Calu3 (cell line): ENCODE measurements at regions not wholly inside any gene's neighbourhood (a gene's known extent, or its start where the extent isn't known, plus 50 kb on each side); places are given as distances from the start of the nearest gene placed in this dataset.

Source experiments
- BruUV-seq: library from RNA; stranded (reverse); fragments of 400-500 nt; replicated peaks from 2 replicates; lab custom pipeline; 2021; lab: Mats Ljungman, UMichigan
- CTCF ChIA-PET: fragments of 300-600 bp; sonication (Branson Sonifier 250); formaldehyde crosslinking; loops from one replicate; lab custom pipeline; 2022; ENCODE audit warnings: antibody characterized with exemption; lab: Charles Lee
- DNase-seq: peaks from one replicate; pipeline ENCODE4 v3.0.0; 2022
- H3K27ac Mint-ChIP-seq: one replicate; pipeline ENCODE4 v1.8.0; 2022; ENCODE audit warnings: mixed read lengths; ENCODE audit not compliant: unreplicated experiment
- H3K27me3 Mint-ChIP-seq: one replicate; pipeline ENCODE4 v1.8.0; 2022; ENCODE audit warnings: mixed read lengths; ENCODE audit not compliant: unreplicated experiment
- H3K36me3 Mint-ChIP-seq: one replicate; pipeline ENCODE4 v1.8.0; 2022; ENCODE audit warnings: mild to moderate bottlenecking, moderate library complexity, mixed read lengths; ENCODE audit not compliant: insufficient read depth, unreplicated experiment
- H3K4me1 Mint-ChIP-seq: one replicate; pipeline ENCODE4 v1.8.0; 2022; ENCODE audit warnings: mild to moderate bottlenecking, low read depth, mixed read lengths; ENCODE audit not compliant: unreplicated experiment
- H3K4me3 Mint-ChIP-seq: one replicate; pipeline ENCODE4 v1.8.0; 2022; ENCODE audit warnings: mild to moderate bottlenecking, low read depth, moderate library complexity, mixed read lengths; ENCODE audit not compliant: unreplicated experiment
- H3K9me3 Mint-ChIP-seq: one replicate; pipeline ENCODE4 v1.8.0; 2022; ENCODE audit warnings: low read depth, mixed read lengths; ENCODE audit not compliant: unreplicated experiment
- CTCF ChIP-seq: fragments of 200-600 bp; IDR thresholded peaks from one replicate; pipeline ENCODE4 v1.8.0; 2022; ENCODE audit warnings: antibody characterized with exemption; ENCODE audit not compliant: unreplicated experiment
- intact Hi-C: fragments of 100-400 bp; cut with micrococcal nuclease; formaldehyde crosslinking; loops from one replicate; pipeline ENCODE4 v1.10.0; 2022; ENCODE audit not compliant: unreplicated experiment

GRCh38 chr11:15579287-15580001, 464.7 kb downstream of the INSC start:
- H3K9me3 Mint-ChIP-seq: no peaks in the 10 kb centered on the region
- TF ChIP-seq CTCF: no peak
- H3K4me3 Mint-ChIP-seq: no peak overlapping the region
- DNase-seq: no peak
- no peaks in the 10 kb centered on the region for H3K36me3 Mint-ChIP-seq
- CTCF ChIA-PET: interaction anchor here (0.6 kb wide), 1 partner anchor 160 kb away, joined by 3 read pairs; no protein-coding TSS in a partner anchor
- no TSS peak for BruUV-seq
- no peaks in the 10 kb centered on the region for H3K4me1 Mint-ChIP-seq
- H3K27ac Mint-ChIP-seq: no peak overlapping the region
- peaks cover 23% of the 10 kb centered on the region for H3K27me3 Mint-ChIP-seq
- intact Hi-C loops: no loop called here

GRCh38 chr11:15580056-15580774, 465.5 kb downstream of the INSC start:
- BruUV-seq: no TSS peak
- no peak overlapping the region for H3K4me3 Mint-ChIP-seq
- H3K27me3 Mint-ChIP-seq: peaks cover 15% of the 10 kb centered on the region
- TF ChIP-seq CTCF: no peak
- no peaks in the 10 kb centered on the region for H3K9me3 Mint-ChIP-seq
- intact Hi-C loops: no loop called here
- H3K36me3 Mint-ChIP-seq: no peaks in the 10 kb centered on the region
- no peak overlapping the region for H3K27ac Mint-ChIP-seq
- no peak for DNase-seq
- CTCF ChIA-PET: interaction anchor here (0.6 kb wide), 1 partner anchor 161 kb away, joined by 3 read pairs; no protein-coding TSS in a partner anchor
- no peaks in the 10 kb centered on the region for H3K4me1 Mint-ChIP-seq

GRCh38 chr11:15580775-15581095, 466.0 kb downstream of the INSC start:
- CTCF ChIA-PET: no interaction called here
- no peak for TF ChIP-seq CTCF
- intact Hi-C loops: no loop called here
- DNase-seq: no peak
- H3K9me3 Mint-ChIP-seq: no peaks in the 10 kb centered on the region
- H3K27me3 Mint-ChIP-seq: peaks cover 12% of the 10 kb centered on the region
- H3K36me3 Mint-ChIP-seq: no peaks in the 10 kb centered on the region
- H3K4me3 Mint-ChIP-seq: no peak overlapping the region
- no peak overlapping the region for H3K27ac Mint-ChIP-seq
- no peaks in the 10 kb centered on the region for H3K4me1 Mint-ChIP-seq
- no TSS peak for BruUV-seq

GRCh38 chr11:15584158-15584557, 469.4 kb downstream of the INSC start:
- CTCF ChIA-PET: no interaction called here
- no peak for TF ChIP-seq CTCF
- Mint-ChIP-seq H3K9me3 (no peaks in the 10 kb centered on the region), H3K36me3 (no peaks in the 10 kb centered on the region), H3K27ac (no peak overlapping the region), H3K4me1 (no peaks in the 10 kb centered on the region), H3K27me3 (peaks cover 6% of the 10 kb centered on the region), H3K4me3 (no peak overlapping the region)
- DNase-seq: no peak
- intact Hi-C loops: no loop called here
- BruUV-seq: no TSS peak
